GM18502 (cell line): ENCODE measurements at regions not wholly inside any gene's neighbourhood (a gene's known extent, or its start where the extent isn't known, plus 50 kb on each side); places are given as distances from the start of the nearest gene placed in this dataset.
"Not testable (repeated sequence)": the region's sequence is repeated elsewhere in the genome, so short reads cannot be mapped to it uniquely, and the experiment has no call there.

Experiments
- ATAC-seq: cut with Tn5 transposase; IDR thresholded peaks from one replicate; pipeline ENCODE4 v1.9.1; 2021; ENCODE audit warnings: mild to moderate bottlenecking; ENCODE audit not compliant: unreplicated experiment, poor library complexity

- ATAC-seq = not testable (repeated sequence)
Measured at GRCh38 chr3:137198374-137198773, 240.6 kb downstream of the IL20RB start.

GRCh38 chr3:137199678-137200077 is 241.9 kb downstream of the IL20RB start:
- ATAC-seq = peak; percentile 47

- no peak for ATAC-seq
Measured at GRCh38 chr3:137201066-137201465, 243.3 kb downstream of the IL20RB start.

- ATAC-seq = no peak
Measured at GRCh38 chr3:137202941-137203340, 245.2 kb downstream of the IL20RB start.

- no peak for ATAC-seq
Measured at GRCh38 chr3:137204409-137204808, 246.6 kb downstream of the IL20RB start.

GRCh38 chr3:137205394-137206045 is 247.7 kb downstream of the IL20RB start:
- ATAC-seq = no peak

GRCh38 chr3:137207616-137208015 is 249.8 kb downstream of the IL20RB start:
- ATAC-seq = no peak

- ATAC-seq = no peak
Measured at GRCh38 chr3:137217733-137218132, 259.9 kb downstream of the IL20RB start.

- ATAC-seq = no peak
Measured at GRCh38 chr3:137219801-137220445, 262.1 kb downstream of the IL20RB start.

GRCh38 chr3:137222736-137223225 is 265.0 kb downstream of the IL20RB start:
- ATAC-seq = no peak

GRCh38 chr3:137224464-137224863 is 266.7 kb downstream of the IL20RB start:
- no peak for ATAC-seq

GRCh38 chr3:137242836-137243400 is 285.1 kb downstream of the IL20RB start:
- no peak for ATAC-seq

- ATAC-seq = no peak
Measured at GRCh38 chr3:137246491-137246890, 288.7 kb downstream of the IL20RB start.

GRCh38 chr3:137249311-137249940 is 291.6 kb downstream of the IL20RB start:
- ATAC-seq = peak; percentile 79

GRCh38 chr3:137259089-137259488 is 301.3 kb downstream of the IL20RB start:
- ATAC-seq = no peak

- ATAC-seq = no peak
Measured at GRCh38 chr3:137259701-137260100, 301.9 kb downstream of the IL20RB start.

GRCh38 chr3:137264071-137264820 is 306.5 kb downstream of the IL20RB start:
- ATAC-seq = no peak

GRCh38 chr3:137264843-137265330 is 307.1 kb downstream of the IL20RB start:
- ATAC-seq = no peak

- ATAC-seq = no peak
Measured at GRCh38 chr3:137282871-137283270, 325.1 kb downstream of the IL20RB start.

- ATAC-seq = no peak
Measured at GRCh38 chr3:137285924-137286323, 328.1 kb downstream of the IL20RB start.
